HG02840 (cell line): ENCODE measurements at regions not wholly inside any gene's neighbourhood (a gene's known extent, or its start where the extent isn't known, plus 50 kb on each side); places are given as distances from the start of the nearest gene placed in this dataset.

ENCODE experiments used
- ATAC-seq: cut with Tn5 transposase; IDR thresholded peaks from one replicate; pipeline ENCODE4 v1.9.1; 2021; ENCODE audit warnings: mild to moderate bottlenecking, moderate library complexity, moderate number of reproducible peaks; ENCODE audit not compliant: unreplicated experiment, low FRiP score

DNA sequence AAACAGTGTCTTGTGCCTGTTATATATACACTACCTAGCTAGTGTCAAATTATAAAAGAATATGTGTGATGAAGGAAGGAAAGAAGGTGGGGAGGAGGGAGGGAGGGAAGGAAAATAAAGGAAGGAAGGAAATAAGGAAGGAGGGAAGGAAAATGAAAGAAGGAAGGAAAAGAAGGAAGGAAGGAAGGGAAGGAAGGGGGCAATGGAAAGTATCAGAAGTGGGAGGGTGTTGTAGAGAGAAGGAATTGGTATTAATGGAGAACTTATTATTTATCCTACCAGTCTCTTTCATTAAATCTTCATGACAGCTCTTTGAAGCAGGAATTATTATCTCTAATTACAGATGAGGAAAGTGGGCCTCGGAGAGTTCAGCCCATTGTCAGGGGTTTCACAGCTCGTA is 202.4 kb downstream of the SAMD5 start:
- no peak for ATAC-seq

DNA sequence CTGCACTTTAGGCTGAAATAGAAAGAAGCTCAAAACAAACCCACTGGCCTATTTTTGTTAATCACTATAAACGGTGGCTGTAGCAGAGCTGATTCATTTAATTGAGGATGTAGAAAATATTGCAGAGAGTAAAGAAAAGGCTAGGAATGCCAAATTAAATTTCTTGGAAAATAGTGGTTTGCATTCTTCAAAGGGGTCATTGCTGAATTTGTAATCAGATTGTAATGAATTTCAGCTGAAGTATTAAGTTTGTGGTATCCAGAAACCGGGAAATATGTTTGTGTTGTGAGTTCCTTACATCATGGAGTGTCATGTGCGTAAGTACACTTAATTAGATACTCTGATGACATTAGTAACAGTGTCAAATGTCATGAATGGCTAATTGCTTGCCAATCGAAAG is 203.0 kb downstream of the SAMD5 start:
- no peak for ATAC-seq

- ATAC-seq = no peak
Observed at GRCh38 chr6:147712841-147713240, 204.4 kb downstream of the SAMD5 start.

DNA sequence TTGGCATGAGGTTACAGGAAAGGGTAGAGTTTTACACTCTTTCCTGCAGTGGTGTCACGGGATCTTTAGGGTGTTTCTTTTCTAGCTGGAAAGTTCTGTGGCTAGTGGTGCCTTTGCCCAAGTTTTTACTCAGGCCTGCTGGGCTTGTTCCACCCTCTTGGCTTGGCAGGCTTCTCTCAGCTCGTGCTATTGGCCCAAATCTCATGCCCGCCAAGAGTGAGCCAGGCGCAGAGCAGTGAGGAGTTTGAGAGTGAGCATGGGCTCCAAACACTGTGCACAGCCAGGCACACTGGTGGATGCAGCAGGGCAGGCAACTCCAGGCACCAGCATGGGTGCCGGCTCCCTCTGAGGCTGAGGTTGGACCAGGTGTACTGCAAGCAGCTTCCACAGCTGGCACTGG is 206.5 kb downstream of the SAMD5 start:
- no peak for ATAC-seq

GRCh38 chr6:147716434-147716833 is 207.9 kb downstream of the SAMD5 start:
- ATAC-seq = no peak

- ATAC-seq = no peak
Observed at GRCh38 chr6:147717991-147718390, 209.5 kb downstream of the SAMD5 start.

DNA sequence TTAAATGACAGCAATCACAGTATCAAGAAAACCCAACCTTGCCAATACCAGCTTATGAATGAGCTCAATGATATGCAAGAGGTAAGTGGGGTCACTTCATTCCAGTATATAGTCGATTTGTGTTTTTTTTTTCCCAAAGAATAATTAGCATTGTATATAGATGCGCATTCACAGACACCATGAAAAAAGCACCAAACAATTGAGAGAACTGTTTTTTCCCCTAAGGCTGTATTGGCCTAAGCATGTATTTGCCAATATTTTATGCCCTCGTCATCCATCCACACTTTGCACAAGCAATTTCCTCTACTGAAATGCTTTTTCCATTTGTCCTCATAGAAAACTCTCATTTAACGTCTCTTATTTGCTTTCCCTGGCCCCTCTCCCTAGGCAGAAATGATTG is 213.7 kb downstream of the SAMD5 start:
- ATAC-seq = no peak

DNA sequence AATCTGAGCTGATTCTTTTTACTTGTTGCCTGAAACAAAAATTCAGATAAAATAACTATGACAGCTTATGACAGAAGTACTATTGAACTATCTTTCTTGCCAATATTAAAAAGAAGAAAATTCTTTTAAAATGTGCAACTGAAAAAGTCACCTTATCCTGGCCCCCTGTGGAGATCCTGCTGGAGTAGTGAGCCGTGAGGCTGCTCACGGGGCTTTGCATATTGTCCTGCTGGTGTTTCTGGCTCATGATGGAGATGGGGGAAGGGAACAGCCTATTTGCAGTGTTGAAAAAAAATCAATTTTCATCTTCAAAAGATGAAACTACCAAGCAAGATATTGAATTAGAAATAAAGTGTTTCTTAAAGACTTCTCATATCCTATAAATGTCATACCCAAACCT is 216.0 kb downstream of the SAMD5 start:
- ATAC-seq = no peak

GRCh38 chr6:147726342-147726741 is 217.9 kb downstream of the SAMD5 start:
- no peak for ATAC-seq

- ATAC-seq = no peak
Observed at GRCh38 chr6:147728903-147729302, 220.4 kb downstream of the SAMD5 start.

DNA sequence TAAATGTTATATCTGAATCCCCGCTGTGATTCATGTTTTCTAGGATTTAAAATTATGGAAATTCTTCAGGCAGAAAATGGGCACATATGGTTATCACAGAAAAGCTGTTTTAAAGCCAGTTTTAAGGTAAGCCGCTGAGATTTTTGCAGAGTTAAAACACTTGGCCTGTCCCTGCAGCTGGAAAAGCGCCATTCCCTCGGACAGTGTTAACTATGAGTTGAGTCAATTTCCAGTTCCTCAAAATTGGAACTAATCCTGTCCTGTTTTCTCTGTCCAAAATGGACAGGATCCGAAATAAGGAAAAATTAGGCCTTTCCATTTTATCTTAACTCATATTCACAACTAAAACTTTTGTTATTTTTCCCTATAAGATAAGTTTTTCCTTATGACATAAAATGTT is 225.2 kb downstream of the SAMD5 start:
- ATAC-seq = no peak

- no peak for ATAC-seq
Observed at GRCh38 chr6:147734151-147734550, 225.7 kb downstream of the SAMD5 start.

DNA sequence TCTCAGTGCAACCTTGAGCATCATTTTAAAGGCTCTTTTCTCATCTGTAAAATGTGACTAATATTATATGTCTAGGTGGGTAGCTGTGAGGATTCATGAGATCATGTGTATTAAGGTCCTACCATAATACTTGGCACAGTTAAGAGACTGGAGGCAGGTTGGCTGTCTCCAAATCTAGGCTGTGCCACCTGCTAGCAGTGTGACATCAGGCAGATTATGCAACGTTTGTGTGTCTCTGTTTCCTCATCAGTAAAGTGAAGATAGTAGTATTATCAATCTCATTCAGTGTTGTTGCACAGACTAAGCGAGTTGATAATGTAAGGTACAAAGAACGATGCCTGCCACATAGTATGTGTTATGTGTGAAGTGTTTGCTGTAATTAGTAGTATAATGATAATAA is 227.4 kb downstream of the SAMD5 start:
- no peak for ATAC-seq

GRCh38 chr6:147737115-147737514 is 228.6 kb downstream of the SAMD5 start:
- ATAC-seq = no peak

DNA sequence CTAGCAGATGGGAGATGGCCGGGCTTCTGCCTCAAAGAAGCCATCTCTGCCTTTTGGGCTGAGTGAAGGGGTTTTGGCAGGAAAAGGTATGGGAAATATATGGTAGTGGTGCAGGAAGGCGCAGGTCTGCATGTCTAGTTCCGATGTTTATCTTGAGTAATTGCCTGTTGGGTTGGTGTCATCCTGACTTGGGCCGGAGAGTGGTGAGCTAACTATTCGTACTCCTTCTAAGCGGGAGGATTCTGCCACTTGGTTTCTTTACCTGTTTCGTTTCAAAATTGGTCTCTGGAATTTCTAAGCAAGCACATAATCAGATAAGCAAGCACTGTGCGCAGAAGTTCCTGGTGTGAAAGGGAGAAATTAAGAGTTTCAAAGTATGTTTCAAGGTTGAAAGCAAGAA is 229.6 kb downstream of the SAMD5 start:
- ATAC-seq = no peak

- ATAC-seq = no peak
Observed at GRCh38 chr6:147738516-147739162, 230.1 kb downstream of the SAMD5 start.

DNA sequence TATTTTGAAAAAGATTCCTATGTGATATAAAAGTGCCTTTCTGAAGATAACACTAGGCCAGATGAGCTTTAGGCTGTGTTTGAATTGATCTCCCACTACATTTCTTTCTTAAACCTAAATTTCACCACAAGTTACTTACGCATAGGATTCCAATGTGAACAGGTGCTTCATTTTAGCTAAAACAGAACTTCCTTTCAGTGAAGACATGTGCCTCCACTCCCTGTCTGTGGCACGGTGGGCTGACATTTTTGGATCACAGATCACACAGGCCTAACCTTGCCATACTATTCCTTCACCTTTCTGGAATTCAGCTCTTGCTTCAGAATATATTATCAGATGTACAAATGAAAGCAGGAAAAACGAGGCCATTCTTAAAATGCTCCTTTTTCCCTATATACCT is 231.8 kb downstream of the SAMD5 start:
- no peak for ATAC-seq

GRCh38 chr6:147740916-147741315 is 232.4 kb downstream of the SAMD5 start:
- ATAC-seq = no peak

DNA sequence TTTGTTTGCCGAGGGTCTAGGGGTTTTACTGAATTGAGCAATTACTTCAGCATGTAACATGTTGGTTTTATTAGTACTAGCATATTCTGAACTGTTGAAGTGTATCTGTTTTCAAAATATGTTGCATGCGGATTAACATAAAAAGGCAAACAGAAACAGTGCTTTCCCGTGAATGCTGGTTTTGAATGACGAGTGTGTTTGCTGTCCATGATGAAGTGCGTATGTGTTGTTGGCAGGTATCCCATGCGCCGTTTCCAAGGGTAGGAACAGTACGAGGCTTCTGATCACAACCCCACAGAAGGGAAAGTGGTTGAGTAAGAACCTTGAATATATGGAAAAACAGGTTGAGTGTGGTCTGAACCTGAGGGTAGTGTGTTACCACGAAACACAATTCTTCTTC is 232.9 kb downstream of the SAMD5 start:
- no peak for ATAC-seq

DNA sequence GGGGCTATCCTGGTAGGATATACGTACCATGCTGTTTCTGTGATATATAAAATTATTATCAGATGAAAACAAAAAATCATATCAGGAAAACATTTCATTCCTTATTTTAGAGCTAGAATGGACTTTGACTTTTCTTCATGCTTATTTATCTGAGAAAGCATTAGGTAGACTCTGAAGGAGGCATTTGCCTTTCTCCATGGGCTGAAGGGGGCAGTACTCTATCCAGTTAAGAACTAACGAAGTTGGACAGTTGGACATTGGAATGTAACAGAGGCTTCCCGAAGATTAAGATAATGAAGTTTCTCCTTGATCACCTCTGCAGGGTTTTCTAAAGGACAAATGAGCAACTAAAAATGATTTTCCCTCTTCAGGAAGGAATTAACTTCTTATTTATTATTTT is 233.9 kb downstream of the SAMD5 start:
- ATAC-seq = no peak

DNA sequence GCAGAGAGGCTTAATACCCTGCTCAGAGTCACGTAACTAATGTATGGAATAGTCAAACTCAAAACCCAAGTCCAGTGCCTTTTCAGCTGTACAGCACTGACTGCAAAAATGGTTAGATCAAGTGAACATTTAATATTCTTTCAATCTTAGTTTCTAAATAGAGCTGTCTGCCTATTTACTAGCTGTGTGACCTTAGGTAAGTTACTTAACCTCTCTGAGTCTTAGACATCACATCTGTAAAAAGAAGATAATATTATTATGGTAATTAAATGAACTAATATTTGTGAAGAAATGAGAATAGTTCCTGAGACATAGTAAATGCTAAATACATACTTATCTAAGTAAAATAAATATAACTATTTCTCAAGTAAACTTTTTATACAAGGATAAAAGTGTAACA is 235.5 kb downstream of the SAMD5 start:
- ATAC-seq = no peak

GRCh38 chr6:147749331-147749730 is 240.8 kb downstream of the SAMD5 start:
- ATAC-seq = no peak

GRCh38 chr6:147750413-147750812 is 241.9 kb downstream of the SAMD5 start:
- no peak for ATAC-seq
